Peyer's patch (tissue), 4 donors: ENCODE measurements at regions not wholly inside any gene's neighbourhood (a gene's known extent, or its start where the extent isn't known, plus 50 kb on each side); places are given as distances from the start of the nearest gene placed in this dataset.

Experiments used
- CTCF ChIP-seq, 6 experiments: fragments of 450-650 bp in 4 of 6; fragments of 200-600 bp in 2 of 6; sonication (generic) in 1 of 6; IDR thresholded peaks; one replicate each; pipeline ENCODE4 v1.5.1; 2017 to 2019; ENCODE audit warnings: antibody characterized with exemption in 6 of 6, mild to moderate bottlenecking in 3 of 6, moderate library complexity in 1 of 6
- POLR2A ChIP-seq, 2 donors: fragments of 450-650 bp; IDR thresholded peaks; one replicate each; pipeline ENCODE4 v1.5.1; 2017; ENCODE audit warnings: antibody characterized with exemption in 2 of 2, mild to moderate bottlenecking in 2 of 2, moderate library complexity in 2 of 2

- no peak for TF ChIP-seq CTCF (IDR thresholded peaks at IDR 0.05)
- no peak for TF ChIP-seq POLR2A (IDR thresholded peaks at IDR 0.05)
Measured at GRCh38 chr1:4271338-4271998, 371.4 kb upstream of the C1orf174 start.
